HCT116 (cell line): ENCODE measurements at regions not wholly inside any gene's neighbourhood (a gene's known extent, or its start where the extent isn't known, plus 50 kb on each side); places are given as distances from the start of the nearest gene placed in this dataset.

Experiments
- ATAC-seq: fragments of 200-7000 bp; cut with Tn5 transposase; 2 replicates; pipeline ENCODE4 v1.9.1; 2020; ENCODE audit warnings: mild to moderate bottlenecking, moderate library complexity
- BruUV-seq: library from RNA; stranded (reverse); fragments of 400-500 nt; replicated peaks from 2 replicates; lab custom pipeline; 2021; lab: Mats Ljungman, UMichigan
- CTCF ChIA-PET: fragments of 300-600 bp; sonication (Branson Sonifier 250); formaldehyde crosslinking; loops from one replicate; lab custom pipeline; 2021; ENCODE audit warnings: antibody characterized with exemption; lab: Charles Lee
- POLR2A ChIA-PET: fragments of 300-600, 350-600 bp; sonication (Branson Sonifier 250); formaldehyde crosslinking; loops from one replicate; lab custom pipeline; 2021; ENCODE audit warnings: antibody characterized with exemption; lab: Charles Lee
- RAD21 ChIA-PET, 2 experiments: fragments of 300-600 bp; sonication (Branson Sonifier 250); formaldehyde crosslinking; loops; one replicate each; lab custom pipeline; 2023; ENCODE audit warnings: low total read pairs in 2 of 2; ENCODE audit not compliant: uncharacterized antibody in 2 of 2, unreplicated experiment in 2 of 2, low non-redundant PET in 1 of 2; lab: Charles Lee
- DNase-seq: peaks from one replicate; pipeline ENCODE4 v3.0.0-alpha.2; 2010; ENCODE audit warnings: low read depth, low spot score
- H2AFZ ChIP-seq: fragments of 200-600 bp; shearing (Covaris generic), sonication (generic); 2 replicates; pipeline ENCODE4 v1.6.1; 2017; ENCODE audit warnings: low read depth, mixed run types, mixed read lengths, antibody characterized with exemption, low read length; ENCODE audit not compliant: poor library complexity, severe bottlenecking
- H3K27ac ChIP-seq: 2 replicates; pipeline ENCODE4 v1.5.1; 2012; ENCODE audit warnings: low read depth, low read length
- H3K27me3 ChIP-seq: fragments of 200-600 bp; sonication (generic); 2 replicates; pipeline ENCODE4 v1.6.1; 2016; ENCODE audit warnings: mixed run types, low read length, mixed read lengths; ENCODE audit not compliant: insufficient read depth
- H3K36me3 ChIP-seq, 2 experiments: fragments of 200-500 bp in 1 of 2; fragments of 200-600 bp in 1 of 2; sonication (Bioruptor generic) in 1 of 2; sonication (generic) in 1 of 2; 2 replicates each; pipeline versions ENCODE4 v1.5.1 to v1.6.1; 2014 to 2016; ENCODE audit warnings: low read length in 2 of 2, inconsistent platforms in 1 of 2, mixed read lengths in 1 of 2, mixed run types in 1 of 2; ENCODE audit not compliant: insufficient read depth in 2 of 2, control insufficient read depth in 1 of 2
- H3K4me1 ChIP-seq, 2 experiments: fragments of 200-600 bp in 1 of 2; sonication (generic) in 1 of 2; 2 replicates each; pipeline versions ENCODE4 v1.5.1 to v1.6.1; 2012 to 2017; ENCODE audit warnings: low read length in 2 of 2, inconsistent platforms in 1 of 2, mild to moderate bottlenecking in 1 of 2, mixed read lengths in 1 of 2, mixed run types in 1 of 2, moderate library complexity in 1 of 2; ENCODE audit not compliant: insufficient read depth in 2 of 2, control insufficient read depth in 1 of 2
- H3K4me2 ChIP-seq: fragments of 200-600 bp; sonication (generic); 2 replicates; pipeline ENCODE4 v1.6.1; 2017; ENCODE audit warnings: mixed run types, low read length, mixed read lengths
- H3K4me3 ChIP-seq, 2 experiments: fragments of 200-600 bp in 1 of 2; sonication (generic) in 1 of 2; replicated peaks in 1 of 2; 2 replicates each; pipeline ENCODE4 v1.5.1; 2011 to 2016; ENCODE audit warnings: low read length in 2 of 2, control low read depth in 1 of 2, low read depth in 1 of 2, mild to moderate bottlenecking in 1 of 2, mixed read lengths in 1 of 2, mixed run types in 1 of 2
- H3K79me2 ChIP-seq: fragments of 200-600 bp; sonication (generic); 2 replicates; pipeline ENCODE4 v1.6.1; 2017; ENCODE audit warnings: mild to moderate bottlenecking, mixed run types, low read length, moderate library complexity, mixed read lengths; ENCODE audit not compliant: insufficient read depth
- H3K9ac ChIP-seq: fragments of 200-600 bp; sonication (generic); 2 replicates; pipeline ENCODE4 v1.6.1; 2016; ENCODE audit warnings: low read length, mixed read lengths
- H3K9me2 ChIP-seq: fragments of 200-600 bp; sonication (generic), shearing (Covaris generic); 2 replicates; pipeline ENCODE4 v1.6.1; 2017; ENCODE audit warnings: mixed run types, mild to moderate bottlenecking, moderate library complexity; ENCODE audit not compliant: insufficient read depth
- H3K9me3 ChIP-seq, 2 experiments: fragments of 200-500 bp in 1 of 2; fragments of 200-600 bp in 1 of 2; sonication (Bioruptor generic) in 1 of 2; sonication (generic) in 1 of 2; 2 replicates each; pipeline ENCODE4 v1.6.1; 2014 to 2017; ENCODE audit warnings: low read length in 2 of 2, mixed read lengths in 2 of 2, inconsistent platforms in 1 of 2, low read depth in 1 of 2, mild to moderate bottlenecking in 1 of 2, mixed run types in 1 of 2, moderate library complexity in 1 of 2; ENCODE audit not compliant: control insufficient read depth in 1 of 2, insufficient read depth in 1 of 2
- H4K20me1 ChIP-seq: fragments of 200-600 bp; sonication (generic), shearing (Covaris generic); 2 replicates; pipeline ENCODE4 v1.6.1; 2017; ENCODE audit warnings: mixed run types, mild to moderate bottlenecking, moderate library complexity; ENCODE audit not compliant: insufficient read depth
- ATF3 ChIP-seq: IDR thresholded peaks from 2 replicates; pipeline ENCODE4 v1.6.1; 2012
- CEBPB ChIP-seq: IDR thresholded peaks from 2 replicates; pipeline ENCODE4 v1.6.1; 2012; ENCODE audit warnings: low read depth
- ELF1 ChIP-seq: IDR thresholded peaks from 2 replicates; pipeline ENCODE4 v1.6.1; 2012; ENCODE audit warnings: low read depth, borderline replicate concordance
- EZH2 ChIP-seq: fragments of 200-600 bp; sonication (generic); IDR thresholded peaks from 2 replicates; pipeline ENCODE4 v1.6.1; 2017; ENCODE audit warnings: antibody characterized with exemption, mixed run types
- JUND ChIP-seq: IDR thresholded peaks from 2 replicates; pipeline ENCODE4 v1.6.1; 2012
- POLR2A ChIP-seq: IDR thresholded peaks from 2 replicates; pipeline ENCODE4 v1.7.0; 2011; ENCODE audit warnings: borderline replicate concordance; ENCODE audit not compliant: insufficient read depth, insufficient read length; ENCODE audit errors: extremely low read depth
- REST ChIP-seq: IDR thresholded peaks from 2 replicates; pipeline ENCODE4 v1.6.1; 2012; ENCODE audit warnings: low read depth
- SIN3A ChIP-seq: IDR thresholded peaks from 2 replicates; pipeline ENCODE4 v1.6.1; 2012; ENCODE audit warnings: low read depth
- SP1 ChIP-seq: IDR thresholded peaks from 2 replicates; pipeline ENCODE4 v1.6.1; 2012; ENCODE audit warnings: low read depth
- YY1 ChIP-seq: IDR thresholded peaks from 2 replicates; pipeline ENCODE4 v1.6.1; 2011; ENCODE audit warnings: low read length, low read depth, moderate library complexity, mild to moderate bottlenecking; ENCODE audit not compliant: insufficient replicate concordance; ENCODE audit errors: extremely low read depth
- ZNF274 ChIP-seq: fragments of 200-500 bp; sonication (Bioruptor generic); IDR thresholded peaks from 2 replicates; pipeline ENCODE4 v1.6.1; 2014; ENCODE audit warnings: mild to moderate bottlenecking, low read depth, low read length, inconsistent platforms
- intact Hi-C: fragments of 100-400 bp; cut with micrococcal nuclease; formaldehyde crosslinking; loops from 2 replicates; pipeline ENCODE4 v1.10.0; 2022
- TF ChIP-seq, protein P1 (sequence below), 3 experiments: fragments of 200-600 bp in 1 of 3; sonication (generic) in 1 of 3; IDR thresholded peaks in 2 of 3; conservative IDR thresholded peaks in 1 of 3; 2 replicates each; pipeline ENCODE4 v1.5.1; 2012 to 2017; ENCODE audit warnings: low read depth in 2 of 3, low read length in 2 of 3, antibody characterized with exemption in 1 of 3, borderline replicate concordance in 1 of 3, control low read depth in 1 of 3, mild to moderate bottlenecking in 1 of 3, mixed read lengths in 1 of 3, mixed run types in 1 of 3, moderate library complexity in 1 of 3; ENCODE audit not compliant: insufficient read depth in 1 of 3
- TF ChIP-seq, protein P2 (sequence below): IDR thresholded peaks from 2 replicates; pipeline ENCODE4 v1.6.1; 2011; ENCODE audit warnings: mild to moderate bottlenecking, low read length, moderate library complexity; ENCODE audit not compliant: insufficient replicate concordance; ENCODE audit errors: extremely low read depth

DNA sequence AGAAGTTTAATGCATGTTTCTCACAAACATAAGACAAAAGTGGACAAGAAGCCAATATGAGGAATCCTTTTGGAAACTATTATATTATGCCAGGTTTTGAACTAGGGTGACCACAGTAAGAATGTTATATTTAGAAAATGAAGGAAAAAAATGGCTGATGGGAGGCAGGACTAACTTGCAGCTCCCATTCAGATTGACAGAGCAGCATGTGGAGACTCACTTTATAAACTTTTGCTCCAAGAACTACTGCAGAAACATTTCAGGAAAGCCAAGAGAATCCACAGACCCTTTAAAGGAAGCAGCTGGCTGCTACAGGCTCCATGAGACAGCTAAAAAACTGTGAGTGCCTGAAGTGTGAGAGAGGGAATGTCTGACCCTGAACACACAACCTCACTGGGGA lies 738.6 kb upstream of the GRIA3 start:
- Histone ChIP-seq H3K9me2 (no peaks in the 10 kb centered on the region), H3K9ac (no peak overlapping the region), H3K36me3 (no peaks in the 10 kb centered on the region), H3K27me3 (no peaks in the 10 kb centered on the region), H3K4me1 (no peaks in the 10 kb centered on the region), H2AFZ (no peak overlapping the region), H3K9me3 (no peaks in the 10 kb centered on the region), H3K79me2 (no peaks in the 10 kb centered on the region), H3K4me2 (no peak overlapping the region), H3K4me3 (no peak overlapping the region), H4K20me1 (no peaks in the 10 kb centered on the region), H3K27ac (no peak overlapping the region)
- ChIA-PET RAD21 (no interaction called here), CTCF (no interaction called here), POLR2A (no interaction called here)
- DNase-seq (no peak), ATAC-seq (no peak)
- TF ChIP-seq, protein P1, sequence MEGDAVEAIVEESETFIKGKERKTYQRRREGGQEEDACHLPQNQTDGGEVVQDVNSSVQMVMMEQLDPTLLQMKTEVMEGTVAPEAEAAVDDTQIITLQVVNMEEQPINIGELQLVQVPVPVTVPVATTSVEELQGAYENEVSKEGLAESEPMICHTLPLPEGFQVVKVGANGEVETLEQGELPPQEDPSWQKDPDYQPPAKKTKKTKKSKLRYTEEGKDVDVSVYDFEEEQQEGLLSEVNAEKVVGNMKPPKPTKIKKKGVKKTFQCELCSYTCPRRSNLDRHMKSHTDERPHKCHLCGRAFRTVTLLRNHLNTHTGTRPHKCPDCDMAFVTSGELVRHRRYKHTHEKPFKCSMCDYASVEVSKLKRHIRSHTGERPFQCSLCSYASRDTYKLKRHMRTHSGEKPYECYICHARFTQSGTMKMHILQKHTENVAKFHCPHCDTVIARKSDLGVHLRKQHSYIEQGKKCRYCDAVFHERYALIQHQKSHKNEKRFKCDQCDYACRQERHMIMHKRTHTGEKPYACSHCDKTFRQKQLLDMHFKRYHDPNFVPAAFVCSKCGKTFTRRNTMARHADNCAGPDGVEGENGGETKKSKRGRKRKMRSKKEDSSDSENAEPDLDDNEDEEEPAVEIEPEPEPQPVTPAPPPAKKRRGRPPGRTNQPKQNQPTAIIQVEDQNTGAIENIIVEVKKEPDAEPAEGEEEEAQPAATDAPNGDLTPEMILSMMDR (IDR thresholded peaks at IDR 0.05 in 2 of 3, conservative IDR thresholded peaks at IDR 0.05 in 1 of 3; ENCODE audit: borderline replicate concordance in 1 of 3, insufficient read depth in 1 of 3, low read depth in 2 of 3, low read length in 2 of 3): no peak
- TF ChIP-seq SP1 (no peak), JUND (no peak), YY1 (no peak), EZH2 (no peak), ATF3 (no peak), POLR2A (no peak), CEBPB (no peak), ELF1 (no peak), REST (no peak), ZNF274 (no peak), SIN3A (no peak)
- TF ChIP-seq, protein P2, sequence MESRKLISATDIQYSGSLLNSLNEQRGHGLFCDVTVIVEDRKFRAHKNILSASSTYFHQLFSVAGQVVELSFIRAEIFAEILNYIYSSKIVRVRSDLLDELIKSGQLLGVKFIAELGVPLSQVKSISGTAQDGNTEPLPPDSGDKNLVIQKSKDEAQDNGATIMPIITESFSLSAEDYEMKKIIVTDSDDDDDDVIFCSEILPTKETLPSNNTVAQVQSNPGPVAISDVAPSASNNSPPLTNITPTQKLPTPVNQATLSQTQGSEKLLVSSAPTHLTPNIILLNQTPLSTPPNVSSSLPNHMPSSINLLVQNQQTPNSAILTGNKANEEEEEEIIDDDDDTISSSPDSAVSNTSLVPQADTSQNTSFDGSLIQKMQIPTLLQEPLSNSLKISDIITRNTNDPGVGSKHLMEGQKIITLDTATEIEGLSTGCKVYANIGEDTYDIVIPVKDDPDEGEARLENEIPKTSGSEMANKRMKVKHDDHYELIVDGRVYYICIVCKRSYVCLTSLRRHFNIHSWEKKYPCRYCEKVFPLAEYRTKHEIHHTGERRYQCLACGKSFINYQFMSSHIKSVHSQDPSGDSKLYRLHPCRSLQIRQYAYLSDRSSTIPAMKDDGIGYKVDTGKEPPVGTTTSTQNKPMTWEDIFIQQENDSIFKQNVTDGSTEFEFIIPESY: no peak
- intact Hi-C loops: no loop called here
- BruUV-seq: no TSS peak
